GM18505 (cell line): ENCODE measurements at regions not wholly inside any gene's neighbourhood (a gene's known extent, or its start where the extent isn't known, plus 50 kb on each side); places are given as distances from the start of the nearest gene placed in this dataset.

ENCODE experiments used
- ATAC-seq: cut with Tn5 transposase; IDR thresholded peaks from one replicate; pipeline ENCODE4 v1.9.1; 2021; ENCODE audit not compliant: unreplicated experiment
- POLR2A ChIP-seq: IDR thresholded peaks from 4 replicates; pipeline ENCODE4 v1.6.1; 2011; ENCODE audit warnings: borderline replicate concordance; ENCODE audit not compliant: insufficient read depth, insufficient read length; ENCODE audit errors: extremely low read depth

- no peak for TF ChIP-seq POLR2A
- ATAC-seq: no peak
Observed at GRCh38 chr5:158387499-158387898, 528.6 kb upstream of the CLINT1 start.

DNA sequence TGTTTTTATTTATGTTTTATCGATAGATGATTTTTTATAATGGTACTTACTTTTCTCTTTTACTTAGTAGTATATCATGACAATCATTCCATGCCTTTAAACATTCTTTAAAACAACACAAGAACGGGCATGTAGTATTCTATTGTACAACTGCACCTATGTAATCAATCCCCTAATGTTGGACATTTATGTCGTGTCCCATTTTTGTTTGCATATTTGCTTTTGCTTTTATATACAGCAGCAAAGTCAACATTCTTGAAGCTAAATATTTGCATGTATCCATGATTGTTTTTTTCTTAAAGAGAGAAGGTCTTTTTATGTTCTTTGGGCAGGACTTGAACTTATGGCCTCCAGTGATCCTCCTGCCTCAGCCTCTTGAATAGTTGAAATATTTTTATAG lies 527.0 kb upstream of the CLINT1 start:
- no peak for ATAC-seq
- no peak for TF ChIP-seq POLR2A

GRCh38 chr5:158384535-158385481 lies 525.9 kb upstream of the CLINT1 start:
- TF ChIP-seq POLR2A: no peak
- ATAC-seq: no peak

DNA sequence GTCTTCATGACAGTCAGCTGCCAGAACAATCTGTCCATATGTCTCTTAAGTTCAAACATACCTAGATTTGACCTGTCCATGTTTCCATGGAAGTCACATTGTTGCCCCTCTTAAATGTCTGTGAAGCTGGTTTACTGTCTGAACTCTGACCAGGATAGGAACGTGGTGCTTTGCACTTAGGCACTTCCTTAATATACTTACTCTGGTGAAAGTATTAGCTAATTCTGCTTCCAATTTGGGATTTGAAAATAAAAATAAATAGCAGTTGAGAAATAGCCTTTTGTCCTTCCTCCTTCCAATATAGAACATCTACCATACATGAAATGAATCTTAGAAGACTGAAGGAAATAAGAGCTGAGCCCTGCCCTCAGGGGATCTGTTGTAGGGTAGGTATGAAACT lies 524.5 kb upstream of the CLINT1 start:
- no peak for ATAC-seq
- TF ChIP-seq POLR2A: no peak

DNA sequence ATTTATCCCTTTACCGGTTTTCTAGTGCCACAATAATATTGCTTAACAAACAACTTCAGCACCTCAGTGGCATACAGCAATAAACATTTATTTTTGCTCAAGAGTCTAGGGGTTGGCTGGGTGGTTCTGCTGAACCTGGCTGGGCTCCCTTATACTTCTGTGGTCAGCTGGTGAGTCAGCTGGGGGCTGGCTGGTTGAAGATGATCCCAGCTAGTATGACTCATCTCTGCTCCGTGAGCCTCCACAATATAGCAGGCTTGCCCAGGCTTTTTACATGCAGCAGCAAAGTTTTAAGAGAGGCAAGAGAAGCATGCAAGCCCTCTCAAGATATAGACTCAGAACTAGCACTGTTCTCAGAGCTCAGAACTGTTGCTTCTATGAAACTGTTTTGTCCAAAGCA lies 523.5 kb upstream of the CLINT1 start:
- TF ChIP-seq POLR2A: no peak
- peak; percentile 92 for ATAC-seq

- no peak for ATAC-seq
- TF ChIP-seq POLR2A: no peak
Observed at GRCh38 chr5:158381614-158382160, 522.7 kb upstream of the CLINT1 start.

GRCh38 chr5:158380661-158381060 lies 521.7 kb upstream of the CLINT1 start:
- TF ChIP-seq POLR2A: no peak
- ATAC-seq: no peak

DNA sequence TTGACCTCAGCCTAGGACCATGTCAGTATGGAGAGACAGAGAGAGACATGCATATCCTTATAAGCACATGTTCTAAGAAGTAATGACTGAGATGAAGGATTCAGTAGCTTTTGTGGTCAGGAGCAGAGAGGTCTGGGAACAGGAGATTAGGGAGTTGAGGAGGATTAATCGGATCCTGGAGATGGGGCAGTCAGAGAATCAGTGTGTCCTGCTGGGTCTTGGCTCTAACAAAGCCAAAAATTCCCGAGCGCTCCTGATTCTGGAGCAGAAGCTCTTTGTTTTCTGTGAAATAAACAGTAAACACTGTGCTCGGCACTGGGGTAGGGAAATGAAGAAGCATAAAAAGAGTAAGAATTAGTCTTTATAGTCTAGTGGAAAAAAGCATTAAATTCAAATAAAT lies 520.0 kb upstream of the CLINT1 start:
- TF ChIP-seq POLR2A: no peak
- ATAC-seq: no peak

GRCh38 chr5:158376679-158377078 lies 517.7 kb upstream of the CLINT1 start:
- no peak for ATAC-seq
- no peak for TF ChIP-seq POLR2A

DNA sequence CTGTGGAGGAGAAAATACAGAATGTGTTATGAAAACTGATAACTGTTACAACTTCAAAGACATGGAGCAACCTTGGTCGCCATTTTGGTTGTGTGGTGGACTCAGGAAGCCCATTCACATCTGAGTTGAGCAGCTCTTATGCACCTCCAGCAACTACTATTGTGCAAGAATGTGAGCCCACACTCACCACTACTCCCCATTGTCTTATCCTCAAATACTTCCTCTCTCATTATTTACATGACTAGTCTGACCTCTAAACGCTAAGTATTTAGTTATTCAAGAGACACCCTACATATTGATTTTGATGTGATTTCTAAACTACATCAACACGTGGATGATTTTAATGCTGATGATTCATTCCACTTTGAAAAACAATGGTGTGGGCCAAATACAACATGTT lies 516.6 kb upstream of the CLINT1 start:
- TF ChIP-seq POLR2A: no peak
- no peak for ATAC-seq

- ATAC-seq: no peak
- TF ChIP-seq POLR2A: no peak
Observed at GRCh38 chr5:158373608-158374395, 514.9 kb upstream of the CLINT1 start.

DNA sequence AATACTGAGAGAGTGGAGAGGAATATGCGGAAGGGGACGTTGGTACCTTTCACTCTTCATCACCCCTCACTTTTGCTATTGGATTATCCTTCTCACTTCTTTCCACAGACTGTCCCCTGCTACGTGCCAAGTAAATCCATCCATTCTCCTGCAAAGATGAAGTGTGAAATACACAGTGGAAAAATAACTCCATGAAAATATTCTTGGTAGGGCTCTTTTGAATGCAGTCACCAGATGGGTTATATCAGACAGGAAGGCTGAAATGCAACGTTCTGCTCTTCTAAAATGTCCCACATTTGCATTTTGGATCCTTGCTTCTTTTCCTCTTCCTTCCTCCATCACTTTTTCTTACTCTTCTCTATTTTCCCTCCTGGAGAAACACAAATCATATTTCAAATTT lies 510.3 kb upstream of the CLINT1 start:
- no peak for TF ChIP-seq POLR2A
- ATAC-seq: no peak

DNA sequence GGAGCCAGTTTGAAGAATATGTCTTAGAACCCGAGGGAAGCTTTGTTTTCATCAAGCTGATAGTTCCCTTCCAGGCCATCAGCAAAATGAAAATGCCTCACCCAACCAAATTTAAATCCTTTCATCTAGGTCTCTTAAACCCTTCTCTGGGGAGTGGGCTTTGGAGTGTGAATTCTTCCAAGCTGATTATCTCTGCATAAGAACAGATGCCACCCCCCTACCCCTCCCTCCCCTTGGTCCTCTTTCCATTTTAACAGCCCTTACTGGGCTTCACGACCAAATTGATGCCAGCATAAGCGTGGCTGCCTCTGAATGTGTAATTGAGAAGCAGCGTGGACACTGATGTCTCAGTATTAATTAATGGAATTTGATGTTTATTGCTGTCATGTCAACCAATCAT lies 509.7 kb upstream of the CLINT1 start:
- no peak for TF ChIP-seq POLR2A
- ATAC-seq: no peak
